ENCODE measurements at regions not wholly inside any gene's neighbourhood (a gene's known extent, or its start where the extent isn't known, plus 50 kb on each side); places are given as distances from the start of the nearest gene placed in this dataset.

- Histone ChIP-seq H3K27me3 (ENCODE audit: insufficient read depth, low read depth) (no peaks in the 10 kb centered on the region), H3K4me1 (replicated peaks; ENCODE audit: insufficient read depth) (no peaks in the 10 kb centered on the region), H4K20me1 (ENCODE audit: insufficient read depth) (no peaks in the 10 kb centered on the region), H3K36me3 (ENCODE audit: low read depth) (no peaks in the 10 kb centered on the region), H3K4me3 (no peak overlapping the region), H3K9me2 (ENCODE audit: insufficient read depth) (no peaks in the 10 kb centered on the region; the same call in 1 of the 2 replicates), H3K79me2 (ENCODE audit: low read depth) (no peaks in the 10 kb centered on the region), H3F3A (ENCODE audit: insufficient read depth, low read depth) (no peaks in the 10 kb centered on the region), H3K27ac (no peak overlapping the region), H2AFZ (no peak overlapping the region), H3K9me3 (ENCODE audit: insufficient read depth, low read depth) (no peaks in the 10 kb centered on the region), H3K4me2 (no peak overlapping the region)
- ChIA-PET POLR2A (ENCODE audit: unreplicated experiment) (interaction anchor here (0.5 kb wide), 1 partner anchor 440 kb away, joined by 10 read pairs; no protein-coding TSS in a partner anchor), CTCF (no interaction called here)
- no peak for DNase-seq
- intact Hi-C loops (cut with micrococcal nuclease; ENCODE audit: unreplicated experiment): no loop called here
- no peak for TF ChIP-seq EZH2 (IDR thresholded peaks at IDR 0.05; ENCODE audit: low read depth)
- no peak for TF ChIP-seq CTCF (conservative IDR thresholded peaks at IDR 0.05)
- BruUV-seq (replicated peaks): no TSS peak
Observed at GRCh38 chr13:47019977-47020376, 123.1 kb upstream of the HTR2A start.

DNA sequence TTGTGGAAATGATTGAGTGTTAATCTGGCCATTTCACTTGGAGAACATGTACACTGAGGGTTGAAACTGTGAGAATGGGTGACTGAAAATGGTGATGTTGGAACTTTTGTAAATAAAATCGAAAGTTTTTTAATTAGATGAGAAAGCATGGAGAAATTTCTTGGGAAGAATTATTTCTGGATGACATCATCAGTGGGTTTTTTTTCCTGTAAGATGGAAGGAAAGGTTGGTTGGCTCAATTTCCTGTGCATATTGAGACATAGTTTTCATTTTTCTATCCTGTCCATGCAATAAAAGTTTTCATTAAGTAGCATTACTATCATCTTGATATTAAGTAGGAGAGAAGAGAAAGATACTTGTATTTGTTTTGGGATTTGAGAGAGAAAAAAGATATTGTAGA is 120.6 kb upstream of the HTR2A start:
- no peaks in the 10 kb centered on the region for H3K27me3 ChIP-seq (ENCODE audit: insufficient read depth, low read depth)
- no peak for DNase-seq
- H3K4me1 ChIP-seq (replicated peaks; ENCODE audit: insufficient read depth): no peaks in the 10 kb centered on the region
- no peak for TF ChIP-seq EZH2 (IDR thresholded peaks at IDR 0.05; ENCODE audit: low read depth)
- TF ChIP-seq CTCF (conservative IDR thresholded peaks at IDR 0.05): no peak
- H3K36me3 ChIP-seq (ENCODE audit: low read depth): no peaks in the 10 kb centered on the region
- no peaks in the 10 kb centered on the region for H3K79me2 ChIP-seq (ENCODE audit: low read depth)
- H3K4me3 ChIP-seq: no peak overlapping the region
- H3K4me2 ChIP-seq: no peak overlapping the region
- H3F3A ChIP-seq (ENCODE audit: insufficient read depth, low read depth): no peaks in the 10 kb centered on the region
- H3K27ac ChIP-seq: no peak overlapping the region
- H4K20me1 ChIP-seq (ENCODE audit: insufficient read depth): no peaks in the 10 kb centered on the region
- ChIA-PET POLR2A (ENCODE audit: unreplicated experiment) (no interaction called here), CTCF (no interaction called here)
- H3K9me3 ChIP-seq (ENCODE audit: insufficient read depth, low read depth): no peaks in the 10 kb centered on the region
- no TSS peak for BruUV-seq (replicated peaks)
- intact Hi-C loops (cut with micrococcal nuclease; ENCODE audit: unreplicated experiment): no loop called here
- no peak overlapping the region for H2AFZ ChIP-seq
- H3K9me2 ChIP-seq (ENCODE audit: insufficient read depth): no peaks in the 10 kb centered on the region; the same call in 1 of the 2 replicates

DNA sequence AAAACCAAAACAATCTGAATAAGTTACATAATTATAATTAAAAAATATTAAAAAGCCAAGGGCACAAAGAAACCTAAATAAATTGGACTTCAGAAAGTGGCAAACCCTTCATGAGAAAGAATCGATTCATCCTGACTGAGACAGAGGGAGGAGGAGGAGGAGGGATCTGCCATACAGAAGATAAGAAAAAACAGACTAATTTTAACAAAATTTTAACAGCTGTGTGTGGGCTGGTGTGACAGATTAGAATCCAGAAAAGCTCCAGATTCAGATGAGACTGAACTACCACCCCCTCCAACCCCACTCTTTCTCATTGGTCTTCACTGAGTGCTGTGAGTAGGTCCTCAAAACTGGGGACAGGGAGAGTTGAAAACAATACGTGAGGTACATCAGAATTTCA is 111.5 kb upstream of the HTR2A start:
- intact Hi-C loops (cut with micrococcal nuclease; ENCODE audit: unreplicated experiment): no loop called here
- ChIA-PET CTCF (no interaction called here), POLR2A (ENCODE audit: unreplicated experiment) (no interaction called here)
- TF ChIP-seq EZH2 (IDR thresholded peaks at IDR 0.05; ENCODE audit: low read depth) (no peak), CTCF (conservative IDR thresholded peaks at IDR 0.05) (no peak)
- H3K27ac ChIP-seq: no peak overlapping the region
- no peaks in the 10 kb centered on the region for H3F3A ChIP-seq (ENCODE audit: insufficient read depth, low read depth)
- no peak for DNase-seq
- no peak overlapping the region for H3K4me2 ChIP-seq
- H3K4me1 ChIP-seq (replicated peaks; ENCODE audit: insufficient read depth): no peaks in the 10 kb centered on the region
- H4K20me1 ChIP-seq (ENCODE audit: insufficient read depth): no peaks in the 10 kb centered on the region
- H3K9me3 ChIP-seq (ENCODE audit: insufficient read depth, low read depth): no peaks in the 10 kb centered on the region
- no peaks in the 10 kb centered on the region; the same call in 1 of the 2 replicates for H3K9me2 ChIP-seq (ENCODE audit: insufficient read depth)
- no peaks in the 10 kb centered on the region for H3K79me2 ChIP-seq (ENCODE audit: low read depth)
- H3K36me3 ChIP-seq (ENCODE audit: low read depth): no peaks in the 10 kb centered on the region
- no peaks in the 10 kb centered on the region for H3K27me3 ChIP-seq (ENCODE audit: insufficient read depth, low read depth)
- H3K4me3 ChIP-seq: no peak overlapping the region
- no peak overlapping the region for H2AFZ ChIP-seq
- BruUV-seq (replicated peaks): no TSS peak

All from PC-9 (cell line).